IMR-90 (cell line): ENCODE measurements at regions not wholly inside any gene's neighbourhood (a gene's known extent, or its start where the extent isn't known, plus 50 kb on each side); places are given as distances from the start of the nearest gene placed in this dataset.

Source experiments
- ATAC-seq: fragments of 200-7000 bp; cut with Tn5 transposase; 2 replicates; pipeline ENCODE4 v1.9.1; 2020; ENCODE audit warnings: low read depth, mild to moderate bottlenecking, moderate library complexity
- BruUV-seq: library from RNA; stranded (reverse); fragments of 400-500 nt; replicated peaks from 2 replicates; lab custom pipeline; 2021; lab: Mats Ljungman, UMichigan
- CTCF ChIA-PET: fragments of 300-600 bp; formaldehyde crosslinking; extraction: SDS; loops from one replicate; lab custom pipeline; 2021; ENCODE audit warnings: antibody characterized with exemption; lab: Yijun Ruan, JAX
- POLR2A ChIA-PET: fragments of 300-600 bp; sonication (Branson Sonifier 250); formaldehyde crosslinking; loops from one replicate; lab custom pipeline; 2022; ENCODE audit warnings: antibody characterized with exemption; ENCODE audit not compliant: unreplicated experiment; lab: Charles Lee
- DNase-seq: peaks from one replicate; pipeline ENCODE4 v3.0.0; 2013
- H2AFZ ChIP-seq: replicated peaks from 2 replicates; pipeline ENCODE3; 2013; ENCODE audit warnings: low read length, mild to moderate bottlenecking; ENCODE audit not compliant: poor library complexity
- H2AK5ac ChIP-seq: 2 replicates; pipeline ENCODE4 v1.6.1; 2013; ENCODE audit warnings: low read depth, low read length, inconsistent platforms
- H2AK9ac ChIP-seq: replicated peaks from 2 replicates; pipeline ENCODE3; 2013; ENCODE audit warnings: mild to moderate bottlenecking, low read depth, low read length, moderate library complexity; ENCODE audit not compliant: poor library complexity
- H2BK120ac ChIP-seq: 2 replicates; pipeline ENCODE4 v1.6.1; 2013; ENCODE audit warnings: low read depth, low read length, inconsistent platforms
- H2BK15ac ChIP-seq: 3 replicates; pipeline ENCODE4 v1.6.1; 2013; ENCODE audit warnings: low read depth, low read length, inconsistent platforms
- H2BK20ac ChIP-seq: 2 replicates; pipeline ENCODE4 v1.6.1; 2013; ENCODE audit warnings: low read depth, mild to moderate bottlenecking, inconsistent platforms, low read length, moderate library complexity
- H2BK5ac ChIP-seq: 2 replicates; pipeline ENCODE4 v1.6.1; 2013; ENCODE audit warnings: mild to moderate bottlenecking, low read depth, low read length, inconsistent platforms; ENCODE audit not compliant: poor library complexity, severe bottlenecking
- H3K14ac ChIP-seq: replicated peaks from 2 replicates; pipeline ENCODE4 v1.6.1; 2013; ENCODE audit warnings: low read depth, low read length, inconsistent platforms
- H3K18ac ChIP-seq: 2 replicates; pipeline ENCODE4 v1.6.1; 2013; ENCODE audit warnings: low read depth, low read length, control low read depth
- H3K23ac ChIP-seq: 2 replicates; pipeline ENCODE4 v1.6.1; 2013; ENCODE audit warnings: low read depth, low read length, inconsistent platforms
- H3K27ac ChIP-seq: 2 replicates; pipeline ENCODE4 v1.5.1; 2013; ENCODE audit warnings: mild to moderate bottlenecking, control low read depth, low read length; ENCODE audit not compliant: insufficient read depth
- H3K27me3 ChIP-seq: 2 replicates; pipeline ENCODE4 v1.6.1; 2013; ENCODE audit warnings: low read length; ENCODE audit not compliant: control insufficient read depth, insufficient read depth
- H3K36me3 ChIP-seq: 2 replicates; pipeline ENCODE4 v1.6.1; 2013; ENCODE audit warnings: low read length, mixed read lengths; ENCODE audit not compliant: control insufficient read depth, insufficient read depth
- H3K4ac ChIP-seq: 2 replicates; pipeline ENCODE4 v1.6.1; 2013; ENCODE audit warnings: low read depth, low read length, inconsistent platforms
- H3K4me1 ChIP-seq: 2 replicates; pipeline ENCODE4 v1.6.1; 2013; ENCODE audit warnings: low read length, mixed read lengths; ENCODE audit not compliant: control insufficient read depth, insufficient read depth
- H3K4me2 ChIP-seq: 2 replicates; pipeline ENCODE4 v1.6.1; 2013; ENCODE audit warnings: low read depth, mild to moderate bottlenecking, control low read depth, low read length, moderate library complexity
- H3K4me3 ChIP-seq: 2 replicates; pipeline ENCODE4 v1.5.1; 2013; ENCODE audit warnings: low read depth, mild to moderate bottlenecking, control low read depth, low read length, moderate library complexity; ENCODE audit not compliant: insufficient read depth
- H3K56ac ChIP-seq: 2 replicates; pipeline ENCODE4 v1.6.1; 2013; ENCODE audit warnings: low read length, inconsistent platforms; ENCODE audit not compliant: insufficient read depth; ENCODE audit errors: extremely low read depth
- H3K79me1 ChIP-seq, 2 experiments: 2 replicates each; pipeline ENCODE4 v1.6.1; 2013; ENCODE audit warnings: low read length in 2 of 2, inconsistent platforms in 1 of 2, low read depth in 1 of 2
- H3K9ac ChIP-seq: 2 replicates; pipeline ENCODE4 v1.6.1; 2013; ENCODE audit warnings: low read depth, low read length, control low read depth
- H3K9me1 ChIP-seq: 2 replicates; pipeline ENCODE4 v1.6.1; 2013; ENCODE audit warnings: low read length, inconsistent platforms; ENCODE audit not compliant: insufficient read depth
- H3K9me3 ChIP-seq: 2 replicates; pipeline ENCODE4 v1.6.1; 2013; ENCODE audit warnings: low read length; ENCODE audit not compliant: control insufficient read depth, insufficient read depth
- H4K20me1 ChIP-seq: 2 replicates; pipeline ENCODE4 v1.6.1; 2013; ENCODE audit warnings: low read length, inconsistent platforms; ENCODE audit not compliant: insufficient read depth
- H4K5ac ChIP-seq: 2 replicates; pipeline ENCODE4 v1.6.1; 2013; ENCODE audit warnings: mild to moderate bottlenecking, low read depth, low read length, control low read depth
- H4K8ac ChIP-seq, 2 experiments: 2 replicates each; pipeline ENCODE4 v1.6.1; 2013; ENCODE audit warnings: low read depth in 2 of 2, low read length in 2 of 2, control low read depth in 1 of 2, inconsistent platforms in 1 of 2
- H4K91ac ChIP-seq: 2 replicates; pipeline ENCODE4 v1.6.1; 2013; ENCODE audit warnings: low read depth, low read length, inconsistent platforms; ENCODE audit not compliant: insufficient read depth
- CHD1 ChIP-seq: IDR thresholded peaks from 2 replicates; pipeline ENCODE4 v1.6.1; 2012; ENCODE audit warnings: low read depth, low read length, improper control_type of control experiment
- ELK1 ChIP-seq: fragments of 150-350 bp; IDR thresholded peaks from 2 replicates; pipeline ENCODE4 v1.6.1; 2016; ENCODE audit warnings: low read depth, mild to moderate bottlenecking, low read length, moderate library complexity, borderline replicate concordance
- FOS ChIP-seq: fragments of 150-350 bp; IDR thresholded peaks from 2 replicates; pipeline ENCODE4 v1.6.1; 2016; ENCODE audit warnings: low read depth, low read length
- NFE2L2 ChIP-seq: fragments of 150-350 bp; IDR thresholded peaks from 2 replicates; pipeline ENCODE4 v1.6.1; 2016; ENCODE audit warnings: low read depth, mild to moderate bottlenecking, low read length
- RAD21 ChIP-seq: IDR thresholded peaks from 2 replicates; pipeline ENCODE4 v1.6.1; 2012; ENCODE audit warnings: low read length, improper control_type of control experiment
- RCOR1 ChIP-seq: IDR thresholded peaks from 2 replicates; pipeline ENCODE4 v1.6.1; 2012; ENCODE audit warnings: mild to moderate bottlenecking, low read length, improper control_type of control experiment; ENCODE audit not compliant: insufficient replicate concordance
- RFX5 ChIP-seq: IDR thresholded peaks from 2 replicates; pipeline ENCODE4 v1.8.0; 2012; ENCODE audit warnings: low read depth, mild to moderate bottlenecking, low read length, moderate library complexity
- USF2 ChIP-seq: fragments of 150-350 bp; IDR thresholded peaks from 2 replicates; pipeline ENCODE4 v1.6.1; 2017; ENCODE audit warnings: mild to moderate bottlenecking, antibody characterized with exemption, low read length, low read depth
- WGBS, 2 experiments: methylation state at CpG; one replicate each; pipeline versions ENCODE4 v1.1.5 to v1.1.7; 2013; ENCODE audit warnings: missing lambda C conversion rate in 2 of 2; ENCODE audit not compliant: insufficient read length in 1 of 2; ENCODE audit errors: extremely low coverage in 2 of 2; 5-methylcytosine and 5-hydroxymethylcytosine counted together
- dilution Hi-C: fragments of 300-500 bp; cut with HindIII; formaldehyde crosslinking; loops from one replicate; pipeline ENCODE4 v1.14.3; 2018; ENCODE audit warnings: low sequenced_read_pairs; ENCODE audit not compliant: unreplicated experiment
- in situ Hi-C: fragments of 300-500 bp; cut with MboI; formaldehyde crosslinking; loops from 3 replicates; pipeline ENCODE4 v1.14.3; 2019; ENCODE audit warnings: low sequenced_read_pairs, inconsistent platforms, mixed read lengths
- intact Hi-C: fragments of 100-400 bp; cut with micrococcal nuclease; formaldehyde crosslinking; loops from 2 replicates; pipeline ENCODE4 v1.10.0; 2022

- Histone ChIP-seq H3K36me3 (no peaks in the 10 kb centered on the region), H2BK5ac (no peak overlapping the region), H2BK15ac (no peak overlapping the region), H3K79me1 (no peaks in the 10 kb centered on the region), H4K5ac (no peak overlapping the region), H3K9me3 (no peaks in the 10 kb centered on the region), H3K4me2 (no peak overlapping the region), H3K27me3 (peaks cover 22% of the 10 kb centered on the region), H4K91ac (no peak overlapping the region), H2AK9ac (no peak overlapping the region), H3K9ac (no peak overlapping the region), H2BK120ac (no peak overlapping the region), H3K4ac (no peak overlapping the region), H3K56ac (no peak overlapping the region), H3K9me1 (no peaks in the 10 kb centered on the region), H3K14ac (no peak overlapping the region), H3K27ac (no peak overlapping the region), H3K4me3 (no peak overlapping the region), H2AK5ac (no peak overlapping the region), H2BK20ac (no peak overlapping the region), H2AFZ (no peak overlapping the region), H4K20me1 (no peaks in the 10 kb centered on the region), H3K18ac (no peak overlapping the region), H3K4me1 (no peaks in the 10 kb centered on the region), H4K8ac (no peak overlapping the region), H3K23ac (no peak overlapping the region)
- intact Hi-C loops, result no loop called here
- no CpG with 5 or more reads among the region's 2 CpGs for WGBS, 2 experiments
- ChIA-PET POLR2A (no interaction called here), CTCF (no interaction called here)
- in situ Hi-C loops, result no loop called here
- ATAC-seq, result no peak
- no TSS peak for BruUV-seq
- TF ChIP-seq CHD1 (no peak), RCOR1 (no peak), RFX5 (no peak), FOS (no peak), USF2 (no peak), NFE2L2 (no peak), ELK1 (no peak), RAD21 (no peak)
- dilution Hi-C loops, result no loop called here
- DNase-seq, result no peak
Measured at GRCh38 chr7:39827571-39827970, 122.5 kb upstream of the CDK13 start.
